Hepatocyte (in vitro differentiated cells): ENCODE measurements at regions not wholly inside any gene's neighbourhood (a gene's known extent, or its start where the extent isn't known, plus 50 kb on each side); places are given as distances from the start of the nearest gene placed in this dataset.
"Not testable (repeated sequence)": the region's sequence is repeated elsewhere in the genome, so short reads cannot be mapped to it uniquely, and the experiment has no call there.

Source experiments
- EZH2 ChIP-seq: fragments of 200-600 bp; sonication (generic); IDR thresholded peaks from 2 replicates; pipeline ENCODE4 v1.6.1; 2016; ENCODE audit warnings: antibody characterized with exemption, mild to moderate bottlenecking, borderline replicate concordance
- EZH2phosphoT487 ChIP-seq: fragments of 200-600 bp; sonication (generic); IDR thresholded peaks from one replicate; pipeline ENCODE4 v1.6.1; 2018; ENCODE audit warnings: antibody characterized with exemption, mild to moderate bottlenecking, low read depth, moderate library complexity; ENCODE audit not compliant: unreplicated experiment, severe bottlenecking
- TF ChIP-seq, protein P1 (sequence below): fragments of 200-600 bp; sonication (generic); IDR thresholded peaks from 2 replicates; pipeline ENCODE4 v1.5.1; 2016; ENCODE audit warnings: antibody characterized with exemption, mild to moderate bottlenecking; ENCODE audit not compliant: poor library complexity

DNA sequence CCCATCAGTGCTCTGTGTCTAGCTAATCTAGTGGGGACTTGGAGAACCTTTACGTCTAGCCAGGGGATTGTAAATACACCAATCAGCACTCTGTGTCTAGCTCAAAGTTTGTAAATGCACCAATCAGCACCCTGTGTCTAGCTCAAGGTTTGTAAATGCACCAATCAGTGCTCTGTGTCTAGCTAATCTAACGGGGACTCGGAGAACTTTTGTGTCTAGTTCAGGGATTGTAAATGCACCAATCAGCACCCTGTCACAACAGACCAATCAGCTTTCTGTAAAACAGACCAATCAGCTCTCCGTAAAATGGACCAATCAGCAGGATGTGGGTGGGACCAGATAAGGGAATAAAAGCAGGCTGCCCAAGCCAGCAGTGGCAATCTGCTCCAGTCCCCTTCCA, 268.3 kb upstream of the MKLN1 start:
- TF ChIP-seq, protein P1, sequence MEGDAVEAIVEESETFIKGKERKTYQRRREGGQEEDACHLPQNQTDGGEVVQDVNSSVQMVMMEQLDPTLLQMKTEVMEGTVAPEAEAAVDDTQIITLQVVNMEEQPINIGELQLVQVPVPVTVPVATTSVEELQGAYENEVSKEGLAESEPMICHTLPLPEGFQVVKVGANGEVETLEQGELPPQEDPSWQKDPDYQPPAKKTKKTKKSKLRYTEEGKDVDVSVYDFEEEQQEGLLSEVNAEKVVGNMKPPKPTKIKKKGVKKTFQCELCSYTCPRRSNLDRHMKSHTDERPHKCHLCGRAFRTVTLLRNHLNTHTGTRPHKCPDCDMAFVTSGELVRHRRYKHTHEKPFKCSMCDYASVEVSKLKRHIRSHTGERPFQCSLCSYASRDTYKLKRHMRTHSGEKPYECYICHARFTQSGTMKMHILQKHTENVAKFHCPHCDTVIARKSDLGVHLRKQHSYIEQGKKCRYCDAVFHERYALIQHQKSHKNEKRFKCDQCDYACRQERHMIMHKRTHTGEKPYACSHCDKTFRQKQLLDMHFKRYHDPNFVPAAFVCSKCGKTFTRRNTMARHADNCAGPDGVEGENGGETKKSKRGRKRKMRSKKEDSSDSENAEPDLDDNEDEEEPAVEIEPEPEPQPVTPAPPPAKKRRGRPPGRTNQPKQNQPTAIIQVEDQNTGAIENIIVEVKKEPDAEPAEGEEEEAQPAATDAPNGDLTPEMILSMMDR: not testable (repeated sequence)
- not testable (repeated sequence) for TF ChIP-seq EZH2phosphoT487, EZH2
